GM18909 (cell line): ENCODE measurements at regions not wholly inside any gene's neighbourhood (a gene's known extent, or its start where the extent isn't known, plus 50 kb on each side); places are given as distances from the start of the nearest gene placed in this dataset.
"Not testable (repeated sequence)": the region's sequence is repeated elsewhere in the genome, so short reads cannot be mapped to it uniquely, and the experiment has no call there.

Experiments used
- ATAC-seq: cut with Tn5 transposase; IDR thresholded peaks from one replicate; pipeline ENCODE4 v1.9.1; 2021; ENCODE audit warnings: mild to moderate bottlenecking; ENCODE audit not compliant: unreplicated experiment, poor library complexity

DNA sequence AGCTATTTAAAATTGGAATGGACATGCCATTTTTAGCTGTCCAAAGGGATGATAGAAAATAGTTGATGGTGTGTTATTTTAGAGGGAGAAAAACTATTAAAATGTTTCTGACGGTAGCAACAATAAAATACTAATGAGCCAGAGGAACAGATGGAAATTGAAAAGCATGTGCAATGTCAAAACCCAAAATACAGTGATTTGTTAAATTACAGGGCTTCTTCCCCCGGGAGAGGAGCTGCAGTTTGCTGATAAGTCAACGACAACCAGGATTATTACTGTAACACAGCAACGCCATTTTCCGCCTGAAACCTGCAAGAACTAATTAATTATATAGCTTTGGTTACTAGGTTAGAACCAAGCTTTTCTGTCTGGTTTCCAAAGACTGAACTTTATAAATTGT lies 179.6 kb upstream of the SPTLC3 start:
- ATAC-seq, result no peak

DNA sequence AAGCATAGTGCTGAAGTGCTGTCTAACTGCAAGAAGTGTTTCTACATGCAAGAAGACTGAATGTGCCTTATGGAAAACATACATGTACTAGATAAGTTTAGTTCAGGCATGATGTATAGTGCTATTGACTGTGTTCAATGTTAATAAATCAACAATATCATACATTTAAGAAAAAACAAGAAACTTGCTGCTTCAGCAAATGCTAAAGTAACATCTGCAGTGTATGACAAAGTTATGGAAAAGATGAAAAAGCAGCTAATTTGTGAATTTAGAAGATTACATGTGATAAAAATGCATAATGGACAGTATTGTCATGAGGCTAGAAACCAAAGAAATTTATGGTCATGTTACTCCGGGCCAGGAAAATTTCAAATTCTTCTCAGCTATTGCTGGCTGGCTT lies 174.9 kb upstream of the SPTLC3 start:
- ATAC-seq, result no peak

DNA sequence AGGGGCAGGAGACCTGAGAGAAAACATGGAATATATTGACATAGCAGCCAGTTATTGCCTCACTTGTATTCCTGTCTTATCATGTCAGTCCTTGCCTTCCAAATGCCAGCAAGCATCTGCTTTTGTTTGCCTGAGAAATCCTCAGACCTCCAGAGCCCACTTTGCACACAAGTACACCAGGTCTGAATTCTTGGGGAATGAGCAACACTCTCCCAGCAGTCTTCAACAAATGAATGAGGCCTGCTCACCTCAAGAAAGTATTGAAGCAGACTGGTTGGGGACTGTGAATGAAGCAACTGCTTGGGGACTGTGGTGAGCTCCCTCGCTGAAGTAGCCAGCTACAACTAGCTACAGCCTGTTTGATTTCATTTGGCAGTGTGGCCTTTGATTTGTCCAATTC lies 172.8 kb upstream of the SPTLC3 start:
- ATAC-seq, result no peak

DNA sequence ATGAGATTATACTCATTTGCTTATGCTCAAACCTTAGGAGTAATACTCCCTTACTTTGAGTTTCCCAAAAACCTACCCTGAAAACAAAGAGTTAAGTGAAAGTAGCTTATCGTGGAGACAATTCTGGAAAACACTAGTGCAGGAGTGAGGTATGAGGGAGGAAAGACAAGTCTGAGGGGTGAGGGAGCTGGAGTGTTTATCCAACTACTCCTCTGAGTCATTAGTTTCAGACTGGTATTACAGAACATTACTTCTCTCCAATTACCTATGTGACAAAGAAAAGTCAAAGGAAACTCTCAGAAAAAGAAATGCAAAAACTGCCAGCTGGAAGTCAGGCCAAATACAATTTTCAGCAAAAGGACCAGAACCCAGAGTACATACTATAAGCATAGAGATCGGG lies 171.1 kb upstream of the SPTLC3 start:
- ATAC-seq, result no peak

DNA sequence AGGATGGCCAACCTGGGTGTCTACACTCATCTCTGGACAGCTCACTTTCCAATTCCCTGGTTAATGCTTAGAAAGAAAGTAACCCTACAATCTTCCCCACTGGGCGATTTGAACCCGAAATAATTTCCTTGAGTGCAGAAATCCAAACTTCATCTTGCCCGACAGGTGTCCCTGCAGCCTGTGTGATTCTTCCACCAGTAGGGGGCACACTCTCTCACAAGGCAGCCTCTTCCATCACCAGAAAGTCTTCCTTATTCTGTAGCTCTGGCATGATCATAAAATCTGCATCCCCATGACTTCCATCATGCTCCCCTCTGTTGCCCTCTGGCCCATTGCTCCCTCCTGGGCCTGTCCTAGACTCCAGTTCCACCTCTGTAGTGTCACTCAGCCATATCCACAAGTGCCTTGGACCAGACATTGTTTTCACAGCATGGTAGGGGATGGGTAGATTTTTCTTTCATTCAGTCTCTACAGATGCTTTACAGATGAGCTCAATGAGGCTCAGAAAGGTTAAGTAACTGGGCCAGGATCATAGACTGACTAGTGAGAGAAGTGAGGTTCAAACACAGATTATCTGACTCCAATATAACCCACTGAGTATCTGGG lies 170.4 kb upstream of the SPTLC3 start:
- ATAC-seq, result no peak

DNA sequence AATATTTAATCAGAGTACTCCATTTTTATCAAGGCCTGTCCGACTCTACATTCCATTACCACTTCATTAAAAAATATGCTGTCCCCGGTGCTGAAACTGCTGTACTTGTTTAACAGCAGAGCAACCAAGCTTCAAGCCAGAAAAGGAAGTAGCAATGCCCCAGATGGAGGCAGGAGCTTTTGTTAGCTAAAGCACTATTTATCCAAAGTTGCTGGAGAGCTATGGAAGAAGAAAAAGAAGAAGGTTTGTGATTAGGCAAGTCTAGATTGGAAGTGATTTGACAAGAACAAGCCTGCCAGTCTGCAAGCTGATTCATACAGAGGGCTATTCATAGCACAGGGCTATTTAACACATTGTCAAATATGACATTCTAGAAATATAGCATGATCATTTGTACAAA lies 160.9 kb upstream of the SPTLC3 start:
- no peak for ATAC-seq

DNA sequence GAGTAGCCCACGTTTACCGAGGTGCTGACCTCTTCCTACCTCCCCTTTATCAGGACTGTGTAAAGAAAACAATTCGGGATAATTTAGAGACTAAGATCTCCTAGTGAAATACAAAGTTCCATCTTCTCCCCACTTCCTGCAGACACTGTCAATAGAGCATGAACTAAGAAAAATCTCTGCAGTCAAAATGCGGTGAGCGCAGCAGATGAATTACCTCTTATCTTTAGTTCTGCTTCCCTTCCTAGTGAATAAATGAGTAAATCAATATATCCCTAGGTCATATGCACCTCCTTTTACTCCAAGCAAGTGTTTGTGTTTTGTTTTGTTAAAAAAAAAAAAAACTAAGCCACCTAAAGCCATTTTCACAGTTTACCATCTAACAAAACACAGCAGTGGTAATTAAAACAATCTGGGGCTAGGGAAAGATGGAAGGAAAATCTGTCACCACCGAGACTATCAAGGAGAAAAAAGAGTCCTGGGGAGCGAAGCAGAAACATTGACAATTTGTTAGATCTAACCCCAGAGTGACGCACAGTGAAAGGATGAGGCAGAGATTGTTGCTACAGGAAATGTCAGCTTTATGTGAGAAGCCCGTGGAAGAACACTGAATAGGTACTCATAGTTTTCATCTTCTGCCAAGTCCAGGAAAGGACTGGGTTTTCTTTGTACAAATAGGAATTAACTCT lies 159.4 kb upstream of the SPTLC3 start:
- no peak for ATAC-seq

DNA sequence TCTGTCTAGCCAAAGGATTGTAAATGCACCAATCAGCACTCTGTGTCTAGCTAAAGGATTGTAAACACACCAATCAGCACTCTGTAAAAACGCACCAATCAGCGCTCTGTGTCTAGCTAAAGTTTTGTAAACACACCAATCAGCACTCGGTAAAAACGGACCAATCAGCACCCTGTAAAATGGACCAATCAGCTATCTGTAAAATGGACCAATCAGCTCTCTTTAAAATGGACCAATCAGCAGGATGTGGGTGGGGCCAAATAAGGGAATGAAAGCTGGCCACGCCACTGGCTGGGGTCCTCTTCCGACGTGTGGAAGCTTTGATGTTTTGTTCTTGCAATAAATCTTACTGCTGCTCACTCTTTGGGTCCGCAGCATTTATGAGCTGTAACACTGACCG lies 151.1 kb upstream of the SPTLC3 start:
- ATAC-seq, result not testable (repeated sequence)

DNA sequence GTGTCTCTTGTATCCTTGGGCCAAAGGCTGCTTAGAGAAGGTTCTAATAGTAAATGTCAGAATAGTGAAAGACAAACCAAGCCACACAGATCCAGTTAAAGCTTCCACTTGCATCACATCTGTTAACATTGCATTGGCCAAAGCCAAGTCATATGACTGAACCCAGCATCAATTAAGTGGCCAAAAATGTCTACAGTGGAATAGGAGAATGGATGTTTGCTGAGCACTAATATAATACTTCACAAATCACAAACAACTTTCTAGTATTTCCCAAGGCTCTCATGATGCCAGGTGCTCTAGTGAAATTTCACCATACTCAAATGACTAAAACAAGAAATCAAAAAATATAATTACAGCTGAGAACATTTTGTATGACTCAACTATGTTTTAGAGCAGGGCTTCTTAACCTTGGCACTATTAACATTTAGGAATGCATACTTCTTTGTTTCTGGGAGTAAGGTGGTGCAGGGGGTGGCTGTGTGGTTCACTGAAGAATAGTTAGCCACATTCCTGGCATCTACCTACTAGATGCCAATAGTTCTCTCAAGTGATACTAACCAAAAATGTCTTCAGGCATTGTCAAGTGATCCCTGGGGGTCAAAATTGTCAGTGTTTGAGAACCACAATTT lies 148.0 kb upstream of the SPTLC3 start:
- no peak for ATAC-seq

DNA sequence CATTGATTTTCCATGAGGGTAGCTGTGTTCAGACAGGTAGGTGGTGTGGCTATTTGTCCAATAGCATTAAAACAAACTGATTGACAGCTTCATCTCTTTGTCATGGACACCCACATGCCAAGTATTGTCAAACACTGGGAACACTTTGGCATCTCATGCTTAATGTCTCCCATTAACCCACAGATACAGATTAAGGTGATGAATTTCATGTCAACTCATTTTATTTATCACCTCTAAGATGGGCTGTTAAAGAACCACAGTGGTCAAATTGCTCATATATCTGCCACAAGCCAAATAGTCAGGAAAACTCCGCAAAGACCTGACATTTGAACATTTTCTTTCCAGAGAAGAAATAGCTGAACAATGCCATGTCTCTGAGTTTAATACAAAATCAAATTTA lies 139.1 kb upstream of the SPTLC3 start:
- ATAC-seq, result no peak

DNA sequence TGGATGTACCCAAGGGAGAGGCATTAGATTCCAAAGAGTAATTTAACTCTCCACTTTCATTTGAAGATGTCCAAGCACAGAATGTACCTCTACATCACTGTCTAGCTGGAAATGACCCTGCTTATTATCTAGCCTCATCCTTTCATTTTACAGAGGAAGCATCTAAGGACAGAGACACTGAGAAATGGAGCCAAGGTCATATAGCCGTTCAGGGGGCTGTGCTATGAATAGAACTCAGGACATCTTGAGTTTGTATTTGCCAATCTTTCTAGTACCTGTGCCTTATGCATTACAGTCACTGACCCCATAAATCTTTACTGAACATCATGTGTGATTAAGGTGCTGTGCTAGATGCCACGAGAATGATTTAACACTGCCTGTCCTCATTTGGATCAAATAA lies 138.2 kb upstream of the SPTLC3 start:
- ATAC-seq, result no peak

DNA sequence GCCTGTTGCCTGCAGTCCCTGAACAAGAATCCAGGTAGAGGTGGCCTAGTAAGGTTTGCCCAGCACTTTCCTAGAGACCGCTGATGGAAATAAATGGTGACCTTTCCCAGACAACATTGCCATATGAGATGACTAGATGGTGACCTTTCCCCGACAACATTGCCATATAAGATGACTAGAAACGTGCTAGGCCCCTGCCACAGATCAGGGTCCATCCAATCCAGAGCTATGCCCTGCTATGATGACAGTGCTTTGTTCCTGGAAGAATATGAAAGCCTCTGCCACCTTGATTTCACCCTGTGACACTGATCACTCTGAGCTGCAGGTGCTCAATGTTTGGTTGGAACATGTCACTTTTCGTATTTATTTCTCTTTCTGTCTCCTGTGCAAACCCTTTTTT lies 133.8 kb upstream of the SPTLC3 start:
- ATAC-seq, result no peak

DNA sequence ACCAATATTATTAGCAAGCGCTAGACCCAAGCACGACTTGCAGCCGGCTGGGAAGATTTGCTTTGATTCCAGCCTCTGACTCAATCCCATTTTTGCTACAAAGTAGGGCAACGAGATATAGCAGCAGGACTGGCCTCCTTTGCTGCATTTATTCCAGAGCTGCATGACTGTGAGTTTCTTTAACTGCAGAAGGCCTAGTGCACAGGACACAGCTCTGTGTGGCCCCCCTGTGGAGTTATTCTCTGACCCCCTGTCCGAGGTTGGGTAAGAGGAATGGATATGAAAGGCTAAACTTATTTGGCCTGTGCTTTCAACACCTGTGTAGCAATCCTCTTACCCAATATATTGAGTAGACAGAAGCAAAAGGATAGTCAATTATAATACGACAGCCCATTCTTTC lies 133.3 kb upstream of the SPTLC3 start:
- ATAC-seq, result no peak

DNA sequence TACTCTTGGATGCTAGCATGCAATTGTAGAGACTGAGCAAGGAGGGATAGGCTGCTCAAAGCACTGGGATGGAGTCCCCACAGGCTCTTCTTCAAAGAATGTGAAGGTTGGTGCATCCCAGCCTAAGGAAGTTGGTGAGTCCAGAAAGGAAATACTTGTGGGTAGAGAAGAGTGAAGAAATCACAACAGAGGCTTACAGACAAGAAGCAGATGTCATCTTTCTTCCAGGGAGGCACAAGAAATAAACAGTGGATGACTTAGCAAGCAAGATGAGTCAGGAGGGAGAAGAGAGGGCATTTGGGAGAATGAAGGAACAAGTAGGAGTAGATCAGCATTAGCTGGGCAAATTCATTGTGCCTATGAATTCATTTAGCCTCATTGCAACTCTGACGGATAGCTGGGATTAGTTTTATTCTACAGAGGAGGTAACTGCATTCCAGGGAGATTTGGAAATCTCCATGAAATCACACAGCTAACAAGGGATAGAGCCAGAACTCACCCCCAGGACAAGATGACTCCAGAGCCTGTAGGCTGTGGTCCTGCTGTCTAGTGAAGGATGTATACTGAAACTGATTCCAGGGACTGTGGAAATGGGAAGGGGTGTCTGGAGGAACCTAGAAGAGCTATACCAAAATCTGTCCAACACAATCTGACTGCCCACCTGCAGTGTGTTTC lies 125.8 kb upstream of the SPTLC3 start:
- no peak for ATAC-seq

DNA sequence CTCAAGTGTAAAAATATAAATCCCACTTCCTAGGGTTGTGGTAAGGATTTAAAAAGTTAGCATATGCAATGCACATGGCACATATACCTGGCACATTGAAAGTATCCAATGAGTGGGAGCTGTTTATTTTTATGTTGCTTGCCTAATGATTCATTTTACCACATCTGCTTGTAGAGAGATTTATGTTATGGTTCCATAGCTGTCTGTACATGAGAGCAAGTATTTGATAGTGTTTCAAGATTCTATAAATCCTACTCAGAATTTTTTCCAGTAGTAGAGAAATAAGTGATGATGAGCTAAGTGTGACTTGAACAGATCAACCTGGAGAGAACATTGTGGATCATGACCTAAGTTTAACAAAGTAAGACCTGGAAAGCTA lies 125.3 kb upstream of the SPTLC3 start:
- ATAC-seq, result no peak

DNA sequence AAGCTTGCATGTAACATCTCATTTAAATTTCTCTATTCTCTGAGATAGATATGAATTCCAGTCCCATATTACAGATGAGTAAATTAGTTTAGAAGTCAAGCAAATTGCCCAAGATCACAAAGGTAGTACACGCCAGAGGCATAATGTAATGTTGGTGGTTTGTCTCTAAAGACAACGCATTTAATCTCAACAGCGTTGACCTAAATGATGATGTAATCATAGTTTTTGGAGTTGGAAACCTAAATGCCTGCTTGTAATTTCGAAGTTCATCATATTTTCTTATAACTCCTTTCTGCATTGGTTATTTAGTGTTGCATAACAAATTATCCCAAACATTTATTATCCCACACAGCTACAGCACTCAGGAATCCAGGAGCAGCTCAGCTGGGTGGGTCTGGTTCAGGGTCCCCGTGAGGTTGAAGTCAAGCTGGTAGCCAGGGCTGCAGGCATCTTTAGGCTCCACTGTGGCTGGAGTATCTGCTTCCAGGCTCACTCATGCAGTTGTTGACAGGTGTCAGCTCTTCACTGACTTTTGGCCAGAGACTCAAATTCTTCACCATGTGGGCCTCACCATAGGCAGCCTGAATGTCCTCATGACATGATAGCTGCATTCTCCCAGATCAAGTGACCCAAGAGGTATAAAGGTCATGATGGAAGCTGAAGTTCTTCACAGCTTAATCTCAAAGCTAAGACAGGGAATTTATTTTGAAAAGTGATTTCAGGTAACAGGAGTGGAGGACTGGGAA lies 122.0 kb upstream of the SPTLC3 start:
- no peak for ATAC-seq

DNA sequence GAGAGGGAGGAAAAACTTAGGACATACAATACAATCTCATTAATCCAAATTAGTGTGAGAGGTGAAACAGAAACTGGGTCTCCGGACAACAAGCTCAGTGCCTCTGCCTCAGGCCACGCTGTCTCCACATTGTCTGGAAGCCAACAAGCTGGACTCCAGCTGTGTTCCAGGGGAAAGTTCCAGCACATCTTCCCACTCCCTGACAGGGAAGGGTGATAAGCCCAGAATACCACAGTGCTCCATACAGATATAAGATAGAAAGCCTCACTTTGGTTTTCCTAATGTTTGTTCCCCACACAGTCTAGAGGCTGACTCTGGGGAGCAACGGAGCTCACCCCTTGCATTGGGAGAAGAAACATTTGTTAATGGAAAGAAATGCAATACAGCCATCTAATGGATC lies 117.1 kb upstream of the SPTLC3 start:
- ATAC-seq, result no peak

DNA sequence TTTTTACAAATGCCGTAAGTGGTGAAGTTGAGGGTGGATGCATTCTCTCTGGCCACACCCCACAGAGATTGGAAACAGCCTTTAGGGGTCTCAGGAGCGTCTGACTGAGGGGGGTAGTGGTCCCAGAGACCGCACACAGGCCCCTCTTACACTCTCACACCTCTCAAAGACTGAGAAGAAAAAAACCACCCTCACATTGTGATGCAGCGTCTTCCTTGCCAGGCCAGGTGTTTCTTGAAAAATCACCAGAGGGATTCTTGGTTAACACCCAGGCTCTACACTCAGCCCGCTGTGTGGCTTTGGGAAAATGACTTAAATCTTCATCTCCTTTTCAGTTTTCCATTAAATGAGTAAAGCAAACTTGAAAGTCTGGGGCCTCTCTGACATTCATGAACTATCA lies 115.8 kb upstream of the SPTLC3 start:
- no peak for ATAC-seq

DNA sequence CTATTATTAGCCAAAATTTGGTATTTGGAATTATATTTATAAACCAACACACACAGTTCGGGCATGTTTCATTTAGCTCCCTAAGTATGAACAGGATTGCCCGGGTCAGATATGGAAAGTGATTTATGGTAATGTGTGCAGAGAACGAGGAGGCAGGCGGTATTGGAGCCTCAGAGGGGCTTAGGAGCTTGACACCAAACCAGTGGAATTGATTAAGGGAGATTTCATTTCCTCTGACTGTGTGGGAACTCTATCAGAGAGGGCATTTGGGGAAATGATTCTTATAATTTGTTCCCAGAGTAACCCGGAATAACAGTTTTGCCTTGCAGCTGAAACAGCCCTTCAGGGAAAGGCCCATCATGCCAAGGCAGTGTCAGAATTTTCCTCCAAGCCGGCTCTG lies 115.1 kb upstream of the SPTLC3 start:
- no peak for ATAC-seq

DNA sequence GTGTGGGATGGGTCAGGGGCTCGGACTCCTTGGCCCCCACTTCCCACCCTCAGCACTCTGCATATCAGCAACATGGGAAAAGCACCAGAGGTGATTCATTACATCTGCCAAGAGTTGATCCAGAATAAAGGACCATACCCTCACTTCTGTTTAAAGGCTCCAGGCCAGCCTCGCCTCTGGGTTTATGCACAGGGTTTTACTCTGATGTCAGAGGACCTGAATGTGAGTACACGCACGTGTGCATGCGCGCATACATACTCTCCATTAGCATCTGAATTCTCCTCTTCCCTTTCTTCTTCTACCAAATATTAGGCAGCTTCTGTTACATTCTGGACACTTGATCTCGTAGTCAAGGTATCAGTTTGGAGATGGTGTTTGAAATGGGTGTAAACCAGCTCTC lies 114.7 kb upstream of the SPTLC3 start:
- ATAC-seq, result no peak

DNA sequence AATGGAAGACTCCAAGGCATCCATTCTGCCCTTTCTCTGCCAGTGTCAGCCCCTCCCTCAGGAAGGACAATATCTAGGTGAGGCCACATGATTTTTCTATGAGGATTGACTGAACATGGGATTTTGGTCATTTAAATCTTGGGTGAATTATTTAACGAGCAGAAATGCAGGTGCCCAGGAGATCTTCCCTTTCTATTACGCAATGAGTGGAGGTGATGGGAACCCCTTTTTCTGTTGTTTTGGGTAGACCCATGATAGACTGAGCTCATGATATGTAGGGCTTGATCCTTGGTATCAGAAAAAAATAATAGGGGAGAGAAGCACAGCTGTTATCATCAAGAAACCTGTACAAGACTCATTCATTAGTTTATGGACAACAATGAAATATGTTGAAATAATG lies 112.6 kb upstream of the SPTLC3 start:
- ATAC-seq, result no peak
